ENCODE measurements at regions not wholly inside any gene's neighbourhood (a gene's known extent, or its start where the extent isn't known, plus 50 kb on each side); places are given as distances from the start of the nearest gene placed in this dataset.

- TF ChIP-seq CTCF (conservative IDR thresholded peaks at IDR 0.05; ENCODE audit: low read length), result no peak
- DNase-seq (ENCODE audit: low read depth), result no peak
- no peak overlapping the region for H3K4me3 ChIP-seq (ENCODE audit: low read length)
Observed at GRCh38 chr7:14959339-14959738, 56.8 kb upstream of the DGKB start.

GRCh38 chr7:14954035-14954434 lies 51.5 kb upstream of the DGKB start:
- no peak for TF ChIP-seq CTCF (conservative IDR thresholded peaks at IDR 0.05; ENCODE audit: low read length)
- no peak for DNase-seq (ENCODE audit: low read depth)
- H3K4me3 ChIP-seq (ENCODE audit: low read length), result no peak overlapping the region
